Midbrain (tissue), 1 donor: ENCODE measurements at regions not wholly inside any gene's neighbourhood (a gene's known extent, or its start where the extent isn't known, plus 50 kb on each side); places are given as distances from the start of the nearest gene placed in this dataset.
A peak's percentile ranks its signal among the peaks of the same experiment; 100 is the strongest.
"Not testable (repeated sequence)": the region's sequence is repeated elsewhere in the genome, so short reads cannot be mapped to it uniquely, and the experiment has no call there.

Experiments used
- DNase-seq: peaks from one replicate; lab custom pipeline; 2025; lab: John Stamatoyannopoulos, UW

GRCh38 chr4:26208237-26208994, 112.4 kb upstream of the RBPJ start:
- DNase-seq, result peak; percentile 70

- not testable (repeated sequence) for DNase-seq
These were observed 111.4 kb upstream of the RBPJ start for GRCh38 chr4:26209378-26209777.

DNA sequence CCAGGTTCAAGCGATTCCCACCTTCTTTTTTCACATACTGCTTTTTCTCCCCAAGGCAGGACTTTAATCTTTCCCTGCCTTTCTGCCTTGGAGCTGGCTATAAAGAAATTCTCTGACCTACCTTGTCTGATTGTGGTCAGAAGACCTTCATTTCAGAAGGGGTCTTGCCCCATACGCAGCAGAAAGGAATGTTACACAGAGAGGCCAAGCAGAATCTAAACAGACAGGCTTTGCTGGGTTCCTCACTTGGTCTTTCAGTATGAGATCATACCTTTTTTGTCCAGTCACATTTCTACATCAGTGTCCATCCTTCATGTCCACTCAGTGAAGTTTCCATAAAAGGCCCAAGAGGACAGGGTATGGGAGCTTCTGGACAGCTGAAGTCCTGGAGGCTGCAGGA, 108.3 kb upstream of the RBPJ start:
- DNase-seq, result no peak

DNA sequence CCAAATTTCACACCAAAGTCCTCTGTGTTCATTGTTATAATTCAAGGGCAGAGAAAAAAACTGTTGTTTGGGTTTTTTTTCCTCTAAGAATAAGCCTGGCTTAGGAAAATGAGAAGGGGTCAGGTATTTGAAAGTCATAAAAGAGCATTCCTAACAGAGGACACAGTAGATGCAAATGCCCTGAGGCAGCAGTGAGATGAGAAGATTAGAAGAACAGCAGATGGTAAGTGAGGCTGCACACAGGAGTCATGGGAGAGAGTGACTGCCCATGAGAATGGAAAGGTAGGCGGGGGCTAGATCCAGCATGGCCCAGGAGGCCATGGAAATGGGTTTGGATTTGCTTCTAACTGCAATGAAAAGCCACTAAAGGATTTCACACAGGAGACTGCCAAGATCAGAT, 107.5 kb upstream of the RBPJ start:
- no peak for DNase-seq

DNA sequence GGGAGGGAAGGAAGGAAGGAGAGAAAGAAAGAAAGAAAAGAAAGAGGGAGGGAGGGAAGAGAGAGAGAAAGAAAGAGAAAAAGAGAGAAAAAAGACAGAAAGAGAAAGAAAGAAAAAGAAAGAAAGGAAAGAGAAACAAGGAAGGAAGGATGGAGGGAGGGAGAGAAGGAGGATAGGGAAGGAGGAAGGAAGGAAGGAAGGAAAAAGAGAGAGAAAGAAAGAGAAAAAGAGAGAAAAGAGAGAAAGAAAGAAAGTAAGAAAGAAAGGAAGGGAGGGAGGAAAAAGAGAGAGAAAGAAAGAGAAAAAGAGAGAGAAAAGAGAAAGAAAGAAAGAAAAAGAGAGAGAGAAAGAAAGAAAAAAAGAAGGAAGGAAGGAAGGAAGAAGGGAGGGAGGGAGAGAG, 105.8 kb upstream of the RBPJ start:
- no peak for DNase-seq

DNA sequence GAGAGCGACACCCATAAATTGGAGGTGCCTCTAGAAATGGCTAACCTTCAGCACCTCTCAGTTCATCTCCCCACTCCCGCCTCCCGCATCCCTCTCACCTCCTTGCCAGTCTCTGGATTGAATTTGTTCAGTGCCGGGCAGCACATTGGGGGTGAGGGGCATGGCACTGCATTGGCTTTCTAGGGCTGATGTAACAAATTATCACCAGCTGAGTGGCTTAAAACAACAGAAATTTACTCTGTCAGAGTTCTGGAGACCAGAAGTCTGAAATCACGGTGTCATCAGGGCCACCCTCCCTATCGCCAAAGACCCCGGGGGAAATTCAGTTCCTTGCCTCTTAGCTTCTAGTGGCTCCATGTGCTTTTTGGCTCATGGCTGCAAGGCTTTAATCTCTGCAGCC, 105.1 kb upstream of the RBPJ start:
- DNase-seq, result no peak

DNA sequence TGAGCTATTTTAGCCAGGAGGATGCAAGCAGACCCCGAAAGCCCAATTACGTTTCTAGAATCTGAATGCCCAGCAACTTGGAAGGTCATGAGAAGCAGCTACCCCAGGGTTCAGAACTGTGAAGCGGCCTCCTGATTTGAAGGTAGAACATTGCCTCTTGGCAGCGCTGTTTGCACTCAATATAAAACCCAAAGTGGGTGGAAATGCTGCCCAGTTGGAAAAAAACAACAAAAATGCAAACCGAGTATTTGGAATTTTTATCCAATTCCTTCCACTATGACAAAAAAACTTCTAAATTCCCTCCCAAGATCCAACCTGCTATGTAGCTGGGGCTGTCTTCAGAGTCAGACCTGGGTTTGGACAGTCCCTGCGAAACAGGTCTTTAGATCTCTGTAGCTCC, 103.3 kb upstream of the RBPJ start:
- peak; percentile 48 for DNase-seq

GRCh38 chr4:26217961-26218676, 102.7 kb upstream of the RBPJ start:
- DNase-seq, result peak; percentile 65

- no peak for DNase-seq
These were observed 101.9 kb upstream of the RBPJ start for GRCh38 chr4:26218677-26219605.

DNA sequence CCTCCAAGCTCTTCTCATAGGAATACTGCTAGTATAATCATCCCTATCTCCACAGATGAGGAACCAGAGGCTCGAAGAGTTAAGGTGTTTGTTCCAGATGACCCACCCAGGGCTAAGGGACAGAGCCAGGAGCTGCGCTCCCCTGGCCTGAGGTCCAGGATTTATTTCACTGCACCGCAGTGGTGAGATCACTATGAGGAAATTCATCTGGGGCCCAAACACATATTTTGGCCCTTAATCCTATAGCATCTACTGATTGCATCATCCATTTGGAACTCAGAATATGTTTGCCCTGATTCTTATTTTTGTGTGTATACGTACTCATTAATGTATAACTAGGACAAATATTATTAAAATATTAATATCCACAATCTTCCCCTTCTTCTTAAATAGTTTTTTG, 100.1 kb upstream of the RBPJ start:
- DNase-seq, result no peak

- no peak for DNase-seq
These were observed 97.7 kb upstream of the RBPJ start for GRCh38 chr4:26223155-26223554.

GRCh38 chr4:26226629-26227376, 94.0 kb upstream of the RBPJ start:
- DNase-seq, result no peak

- DNase-seq, result no peak
These were observed 93.1 kb upstream of the RBPJ start for GRCh38 chr4:26227601-26228229.

DNA sequence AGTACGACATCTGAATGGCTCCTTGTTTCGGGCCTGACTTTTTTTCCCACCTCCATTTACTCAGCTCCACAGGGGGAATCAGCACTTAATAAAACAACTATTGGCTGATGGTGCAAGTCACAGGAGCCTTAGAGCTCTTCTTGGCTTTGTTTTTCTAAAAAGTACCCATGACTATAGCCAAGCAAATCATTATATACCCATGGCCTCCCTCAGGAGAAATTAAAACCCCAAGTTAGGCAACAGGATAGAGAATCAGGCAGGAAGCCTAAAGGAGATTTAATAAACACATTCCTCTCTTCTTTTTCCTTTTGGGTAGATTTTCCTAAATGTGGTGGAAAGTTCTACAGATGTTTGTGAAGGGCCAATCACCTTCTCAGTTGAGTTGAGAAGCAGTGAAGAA, 91.9 kb upstream of the RBPJ start:
- DNase-seq, result no peak

- no peak for DNase-seq
These were observed 90.8 kb upstream of the RBPJ start for GRCh38 chr4:26229974-26230373.

DNA sequence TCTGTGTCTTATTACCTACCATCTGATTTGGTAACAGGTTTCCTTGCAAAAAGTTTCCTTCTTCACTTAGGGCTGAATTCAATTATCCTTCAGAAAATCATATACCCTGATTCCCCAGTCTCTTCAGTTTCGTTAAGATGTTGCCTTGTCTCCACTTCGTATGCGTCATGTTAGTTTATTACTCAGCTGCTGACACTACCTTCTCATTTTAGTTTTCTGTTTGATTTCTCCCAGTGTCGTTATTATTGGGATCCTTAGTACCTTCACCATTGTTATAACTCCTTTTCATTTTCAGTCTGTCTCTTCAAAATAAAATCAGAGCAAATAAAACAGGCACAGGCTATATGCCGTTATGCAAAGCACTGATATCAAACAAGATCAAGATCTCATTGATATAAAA, 87.5 kb upstream of the RBPJ start:
- DNase-seq, result no peak

GRCh38 chr4:26235500-26235899, 85.3 kb upstream of the RBPJ start:
- peak; percentile 19 for DNase-seq

DNA sequence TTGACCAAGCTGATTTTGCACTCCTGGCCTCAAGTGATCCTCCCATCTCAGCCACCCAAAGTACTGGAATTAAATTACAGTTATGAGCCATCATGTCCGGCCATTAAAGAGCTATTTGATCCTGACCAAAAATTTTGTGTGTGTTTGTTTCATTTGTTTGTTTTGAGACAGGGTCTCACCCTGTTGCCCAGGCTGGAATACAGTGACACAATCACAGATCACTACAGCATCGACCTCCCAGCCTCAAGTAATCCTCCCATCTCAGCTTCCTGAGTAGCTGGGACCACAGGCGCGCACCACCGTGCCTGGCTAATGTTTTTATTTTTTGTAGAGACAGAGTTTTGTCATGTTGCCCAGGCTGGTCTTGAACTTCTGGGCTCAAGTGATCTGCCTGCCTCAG, 82.9 kb upstream of the RBPJ start:
- DNase-seq, result no peak

- DNase-seq, result peak; percentile 73
These were observed 82.4 kb upstream of the RBPJ start for GRCh38 chr4:26238426-26238777.

- DNase-seq, result peak; percentile 77
These were observed 81.8 kb upstream of the RBPJ start for GRCh38 chr4:26238778-26239679.
